HepG2 (cell line): ENCODE measurements at regions not wholly inside any gene's neighbourhood (a gene's known extent, or its start where the extent isn't known, plus 50 kb on each side); places are given as distances from the start of the nearest gene placed in this dataset.

Experiments used
- CTCF ChIP-seq: sonication (generic); formaldehyde crosslinking; IDR thresholded peaks from 2 replicates; pipeline ENCODE4 v1.5.0; 2020; ENCODE audit warnings: mild to moderate bottlenecking, missing genetic modification reagents, moderate library complexity
- FOXM1 ChIP-seq: sonication (generic); formaldehyde crosslinking; IDR thresholded peaks from 2 replicates; pipeline ENCODE4 v1.5.0; 2020; ENCODE audit warnings: missing genetic modification reagents
- POLR2A ChIP-seq, 2 experiments: IDR thresholded peaks; 2 replicates each; pipeline ENCODE4 v1.6.1; 2011; ENCODE audit warnings: low read depth in 2 of 2, low read length in 2 of 2, mild to moderate bottlenecking in 1 of 2, moderate library complexity in 1 of 2; ENCODE audit not compliant: insufficient read depth in 1 of 2
- ZBTB40 ChIP-seq, 2 experiments: fragments of 450-650 bp in 1 of 2; sonication (generic) in 1 of 2; formaldehyde crosslinking in 1 of 2; IDR thresholded peaks; 2 replicates each; pipeline versions ENCODE4 v1.6.1 to v1.8.0; 2016 to 2022; ENCODE audit warnings: antibody characterized with exemption in 1 of 2, mild to moderate bottlenecking in 1 of 2, missing genetic modification reagents in 1 of 2

DNA sequence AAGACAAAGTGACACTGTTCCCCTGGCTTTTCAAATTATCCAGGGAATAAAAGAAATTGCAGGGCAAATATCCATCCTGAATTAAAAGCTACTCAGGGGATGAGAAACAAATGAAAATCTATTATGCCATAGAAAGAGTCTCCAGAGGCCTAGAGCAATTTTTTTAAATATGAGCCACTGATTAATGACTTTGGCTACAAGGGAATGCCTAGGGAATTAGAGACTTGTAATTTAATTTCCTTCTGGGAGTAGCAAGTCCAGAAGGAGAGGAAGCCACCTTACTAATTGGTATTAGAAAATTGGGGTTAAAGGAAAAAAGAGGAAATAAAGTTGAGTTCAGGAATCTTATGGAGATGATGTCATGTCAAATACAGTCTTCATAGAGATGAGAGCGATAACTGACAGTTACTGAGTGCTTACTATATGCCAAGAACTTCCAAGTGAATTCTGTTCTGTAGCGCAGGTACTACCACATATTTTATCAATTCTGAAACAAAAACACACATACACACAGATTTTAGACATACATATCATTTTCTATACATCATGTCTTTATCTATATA lies 304.4 kb downstream of the DUSP6 start:
- TF ChIP-seq CTCF (CRISPR knock-in tag): no peak
- no peak for TF ChIP-seq ZBTB40 (IDR thresholded peaks at IDR 0.05)
- TF ChIP-seq ZBTB40 (CRISPR knock-in tag; IDR thresholded peaks at IDR 0.05): no peak
- TF ChIP-seq POLR2A (IDR thresholded peaks at IDR 0.05; ENCODE audit: insufficient read depth in 1 of 2, low read depth in 2 of 2, low read length in 2 of 2): no peak
- no peak for TF ChIP-seq FOXM1 (CRISPR knock-in tag)
